GM21825 (cell line): ENCODE measurements at regions not wholly inside any gene's neighbourhood (a gene's known extent, or its start where the extent isn't known, plus 50 kb on each side); places are given as distances from the start of the nearest gene placed in this dataset.
"Not testable (repeated sequence)": the region's sequence is repeated elsewhere in the genome, so short reads cannot be mapped to it uniquely, and the experiment has no call there.

ENCODE experiments used
- ATAC-seq: cut with Tn5 transposase; IDR thresholded peaks from one replicate; pipeline ENCODE4 v1.9.1; 2021; ENCODE audit warnings: mild to moderate bottlenecking, moderate library complexity; ENCODE audit not compliant: unreplicated experiment

- not testable (repeated sequence) for ATAC-seq
Measured at GRCh38 chr11:100409267-100409666, 277.8 kb upstream of the ARHGAP42 start.

GRCh38 chr11:100419518-100419917, 267.6 kb upstream of the ARHGAP42 start:
- ATAC-seq = no peak

GRCh38 chr11:100434821-100435641, 252.1 kb upstream of the ARHGAP42 start:
- ATAC-seq = no peak

- ATAC-seq = no peak
Measured at GRCh38 chr11:100438376-100438775, 248.7 kb upstream of the ARHGAP42 start.

GRCh38 chr11:100441086-100441485, 246.0 kb upstream of the ARHGAP42 start:
- no peak for ATAC-seq

GRCh38 chr11:100442017-100442416, 245.1 kb upstream of the ARHGAP42 start:
- no peak for ATAC-seq

GRCh38 chr11:100445231-100445735, 241.8 kb upstream of the ARHGAP42 start:
- ATAC-seq = no peak

- not testable (repeated sequence) for ATAC-seq
Measured at GRCh38 chr11:100451801-100452460, 235.2 kb upstream of the ARHGAP42 start.

GRCh38 chr11:100459811-100460210, 227.3 kb upstream of the ARHGAP42 start:
- ATAC-seq = no peak

- no peak for ATAC-seq
Measured at GRCh38 chr11:100460426-100460825, 226.7 kb upstream of the ARHGAP42 start.

GRCh38 chr11:100467821-100468508, 219.1 kb upstream of the ARHGAP42 start:
- ATAC-seq = no peak

GRCh38 chr11:100469835-100470234, 217.3 kb upstream of the ARHGAP42 start:
- ATAC-seq = no peak

GRCh38 chr11:100472727-100473389, 214.2 kb upstream of the ARHGAP42 start:
- ATAC-seq = no peak

GRCh38 chr11:100473390-100473740, 213.7 kb upstream of the ARHGAP42 start:
- ATAC-seq = no peak

- ATAC-seq = no peak
Measured at GRCh38 chr11:100484948-100485347, 202.1 kb upstream of the ARHGAP42 start.

GRCh38 chr11:100498780-100499179, 188.3 kb upstream of the ARHGAP42 start:
- no peak for ATAC-seq

- ATAC-seq = no peak
Measured at GRCh38 chr11:100501450-100501849, 185.6 kb upstream of the ARHGAP42 start.

- no peak for ATAC-seq
Measured at GRCh38 chr11:100512475-100512874, 174.6 kb upstream of the ARHGAP42 start.

GRCh38 chr11:100515087-100515486, 172.0 kb upstream of the ARHGAP42 start:
- ATAC-seq = no peak

- ATAC-seq = no peak
Measured at GRCh38 chr11:100525197-100525596, 161.9 kb upstream of the ARHGAP42 start.

GRCh38 chr11:100525635-100526034, 161.5 kb upstream of the ARHGAP42 start:
- ATAC-seq = no peak
